ENCODE measurements at regions not wholly inside any gene's neighbourhood (a gene's known extent, or its start where the extent isn't known, plus 50 kb on each side); places are given as distances from the start of the nearest gene placed in this dataset.

GRCh38 chr9:134272302-134273023, 53.8 kb upstream of the RXRA start:
- H3K27ac ChIP-seq, result no peak overlapping the region
- peaks cover 0 to 8% (median 0%) of the 10 kb centered on the region in 9 donors for H3K27me3 ChIP-seq
- intact Hi-C loops (cut with DNase I), result loop anchor here in 1 of 10 donors (10.0 kb wide), 1 partner anchor 98 kb away; no protein-coding TSS in a partner anchor
- H3K4me1 ChIP-seq, result peaks cover 0 to 25% (median 9%) of the 10 kb centered on the region in 12 donors
- ATAC-seq (peak in 2 of 4 donors; percentile 12 to 32), DNase-seq (no peak)
- H3K36me3 ChIP-seq, result no peaks in the 10 kb centered on the region
- no peak for TF ChIP-seq CTCF (IDR thresholded peaks at IDR 0.05)
- no peak for TF ChIP-seq POLR2A (IDR thresholded peaks at IDR 0.05)
- WGBS, 4 donors, result 67 to 78% (median 73%) methylated on average over 14 to 21 of the region's 21 CpGs
- no peaks in the 10 kb centered on the region for H3K9me3 ChIP-seq
- H3K4me3 ChIP-seq, result no peak overlapping the region

- no peak for DNase-seq
- no peak for ATAC-seq
- 93 to 97% (median 96%) methylated on average over 5 of the region's 5 CpGs for WGBS, 4 donors
- Histone ChIP-seq H3K27ac (no peak overlapping the region), H3K4me3 (no peak overlapping the region), H3K9me3 (no peaks in the 10 kb centered on the region), H3K27me3 (peaks cover 0 to 4% (median 0%) of the 10 kb centered on the region in 9 donors), H3K36me3 (no peaks in the 10 kb centered on the region), H3K4me1 (peaks cover 0 to 15% (median 0%) of the 10 kb centered on the region in 12 donors)
- intact Hi-C loops (cut with DNase I), result loop anchor here in 1 of 10 donors (10.0 kb wide), 1 partner anchor 99 kb away; no protein-coding TSS in a partner anchor
- TF ChIP-seq CTCF (IDR thresholded peaks at IDR 0.05) (no peak), POLR2A (IDR thresholded peaks at IDR 0.05) (no peak)
These were observed 52.6 kb upstream of the RXRA start for GRCh38 chr9:134273647-134274046.

GRCh38 chr9:134275375-134275774, 50.9 kb upstream of the RXRA start:
- peaks cover 0 to 4% (median 0%) of the 10 kb centered on the region in 9 donors for H3K27me3 ChIP-seq
- no peaks in the 10 kb centered on the region for H3K9me3 ChIP-seq
- intact Hi-C loops (cut with DNase I), result loop anchor here in 1 of 10 donors (10.0 kb wide), 1 partner anchor 101 kb away; no protein-coding TSS in a partner anchor
- ATAC-seq (no peak), DNase-seq (no peak)
- H3K27ac ChIP-seq, result no peak overlapping the region
- H3K4me1 ChIP-seq, result peaks cover 0 to 12% (median 0%) of the 10 kb centered on the region in 12 donors
- no peak overlapping the region for H3K4me3 ChIP-seq
- no peaks in the 10 kb centered on the region for H3K36me3 ChIP-seq
- TF ChIP-seq POLR2A (IDR thresholded peaks at IDR 0.05), result no peak
- no peak for TF ChIP-seq CTCF (IDR thresholded peaks at IDR 0.05)
- WGBS, 4 donors, result 62 to 85% (median 67%) methylated on average over 5 to 9 of the region's 9 CpGs

- DNase-seq (no peak), ATAC-seq (no peak)
- no peaks in the 10 kb centered on the region for H3K9me3 ChIP-seq
- intact Hi-C loops (cut with DNase I), result loop anchor here in 1 of 10 donors (10.0 kb wide), 1 partner anchor 102 kb away; no protein-coding TSS in a partner anchor
- 58 to 65% (median 63%) methylated on average over 9 to 13 of the region's 13 CpGs for WGBS, 4 donors
- H3K4me1 ChIP-seq, result peaks cover 0 to 12% (median 0%) of the 10 kb centered on the region in 12 donors
- no peak overlapping the region for H3K27ac ChIP-seq
- peaks cover 0 to 4% (median 0%) of the 10 kb centered on the region in 9 donors for H3K27me3 ChIP-seq
- no peak for TF ChIP-seq POLR2A (IDR thresholded peaks at IDR 0.05)
- no peak for TF ChIP-seq CTCF (IDR thresholded peaks at IDR 0.05)
- H3K36me3 ChIP-seq, result no peaks in the 10 kb centered on the region
- H3K4me3 ChIP-seq, result no peak overlapping the region
These were observed 49.6 kb upstream of the RXRA start for GRCh38 chr9:134276453-134277245.

All from heart left ventricle (tissue), 16 donors.